ENCODE measurements at regions not wholly inside any gene's neighbourhood (a gene's known extent, or its start where the extent isn't known, plus 50 kb on each side); places are given as distances from the start of the nearest gene placed in this dataset.

GRCh38 chr5:166509085-166509484 lies 1782.4 kb upstream of the WWC1 start:
- no peak for DNase-seq

GRCh38 chr5:166517976-166518375 lies 1773.5 kb upstream of the WWC1 start:
- no peak for DNase-seq

GRCh38 chr5:166523206-166523605 lies 1768.2 kb upstream of the WWC1 start:
- DNase-seq = no peak

DNA sequence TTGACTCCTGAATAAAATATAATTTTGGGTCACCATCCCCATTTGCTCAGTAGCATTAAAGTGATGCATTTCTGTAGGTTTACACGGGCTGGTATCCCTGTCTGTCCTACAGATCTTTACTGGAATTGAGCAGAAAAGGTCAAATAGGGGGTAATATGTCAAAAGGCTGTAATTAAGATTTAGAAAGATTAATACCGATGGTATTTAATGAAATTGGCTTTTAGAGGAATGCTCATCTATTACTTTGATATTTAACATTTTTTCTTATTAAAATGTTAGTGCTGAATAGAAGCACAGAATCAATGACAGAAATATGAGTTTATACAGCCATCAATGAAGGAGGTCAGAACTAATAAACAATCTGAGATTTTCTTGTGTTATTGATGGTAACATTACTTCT lies 1762.2 kb upstream of the WWC1 start:
- DNase-seq = no peak

DNA sequence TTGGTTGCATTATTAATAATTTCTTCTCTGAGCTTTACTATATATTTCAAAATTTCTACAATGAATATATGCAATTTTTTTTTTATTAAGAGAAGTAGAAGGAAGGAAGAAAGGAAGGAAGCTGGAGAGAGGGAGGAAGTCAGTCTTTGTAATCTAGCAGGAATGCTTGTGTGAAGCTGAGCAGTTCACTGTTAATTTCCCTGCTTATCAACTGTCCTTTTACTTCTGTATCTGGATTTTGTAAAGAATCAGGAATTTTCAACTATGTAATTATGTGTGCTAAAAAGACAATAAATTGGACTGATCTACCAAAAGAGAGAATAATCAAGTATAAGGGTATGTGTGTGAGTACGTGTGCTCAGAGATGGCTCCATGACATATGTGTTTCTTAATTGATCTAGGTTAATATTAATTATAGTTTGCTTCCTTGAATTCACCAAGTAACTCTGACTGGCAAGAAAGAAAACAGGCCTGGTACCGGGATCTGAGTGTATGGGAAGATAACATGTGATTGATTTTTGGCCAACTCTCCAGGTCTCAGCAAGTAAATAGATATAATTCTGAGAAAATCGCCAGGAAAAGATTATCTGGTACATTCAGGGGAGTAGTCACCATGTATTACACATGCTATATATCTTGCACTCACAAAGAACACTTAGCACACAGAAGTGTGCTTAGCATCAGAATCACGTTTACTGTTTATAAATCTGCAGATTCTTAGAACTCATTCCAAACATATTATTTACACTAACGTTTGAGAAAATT lies 1758.8 kb upstream of the WWC1 start:
- DNase-seq = no peak

DNA sequence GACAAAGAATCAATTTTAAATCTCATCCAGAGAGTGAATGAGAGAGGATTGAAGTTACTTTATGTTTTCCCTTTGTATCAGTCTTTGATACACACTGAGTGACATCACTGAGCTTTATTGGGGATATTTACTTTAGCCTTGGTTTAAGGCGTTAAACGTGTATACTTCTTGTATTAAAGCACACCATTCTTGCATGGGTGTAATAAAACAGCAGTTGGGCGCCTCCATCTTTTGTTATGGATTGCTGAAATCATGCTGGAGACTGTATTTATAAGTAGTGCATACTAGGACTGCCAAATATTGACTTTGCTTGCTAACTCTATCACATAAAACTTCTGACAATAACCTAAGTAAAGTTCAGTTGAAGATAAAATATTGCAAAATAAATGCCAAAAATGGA lies 1755.8 kb upstream of the WWC1 start:
- no peak for DNase-seq

GRCh38 chr5:166540156-166540555 lies 1751.3 kb upstream of the WWC1 start:
- DNase-seq = no peak

DNA sequence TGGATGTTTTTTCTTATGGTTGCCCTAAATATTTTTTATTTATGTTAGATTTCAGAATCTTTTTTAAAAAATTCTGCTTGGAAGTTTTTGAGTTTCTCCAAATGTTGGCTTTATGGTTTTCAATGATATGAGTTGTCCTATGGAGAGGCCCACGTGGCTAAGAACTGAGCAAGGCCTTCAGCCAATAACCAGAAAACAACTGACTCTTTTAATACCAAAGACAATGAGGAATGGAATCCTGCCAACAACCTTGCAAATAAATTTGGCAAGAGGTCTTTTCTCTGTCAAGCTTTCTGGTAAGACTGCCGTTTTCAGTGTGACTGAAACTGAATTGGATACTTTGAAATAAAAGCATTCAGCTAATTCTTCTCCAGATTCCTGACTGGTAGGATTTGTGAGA lies 1740.1 kb upstream of the WWC1 start:
- no peak for DNase-seq

- DNase-seq = no peak
Measured at GRCh38 chr5:166553778-166554177, 1737.7 kb upstream of the WWC1 start.

DNA sequence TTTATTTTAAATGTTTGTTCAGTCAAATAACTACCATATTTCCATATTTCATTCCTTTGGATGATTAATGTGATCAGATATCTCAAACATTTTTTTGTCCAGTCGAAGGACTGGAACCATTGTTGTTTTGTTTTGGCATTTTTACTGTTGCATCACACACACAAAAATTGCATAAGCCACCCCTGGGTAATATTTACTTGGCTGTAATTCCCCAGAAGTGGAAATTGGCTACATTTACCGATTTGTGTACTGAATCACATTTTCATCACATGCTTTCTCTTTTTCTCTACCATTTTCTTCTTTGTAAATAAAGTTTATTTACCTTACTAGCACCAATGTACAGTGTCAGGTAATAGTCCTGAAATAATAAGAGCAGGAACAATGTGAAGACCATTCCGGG lies 1729.7 kb upstream of the WWC1 start:
- DNase-seq = no peak

DNA sequence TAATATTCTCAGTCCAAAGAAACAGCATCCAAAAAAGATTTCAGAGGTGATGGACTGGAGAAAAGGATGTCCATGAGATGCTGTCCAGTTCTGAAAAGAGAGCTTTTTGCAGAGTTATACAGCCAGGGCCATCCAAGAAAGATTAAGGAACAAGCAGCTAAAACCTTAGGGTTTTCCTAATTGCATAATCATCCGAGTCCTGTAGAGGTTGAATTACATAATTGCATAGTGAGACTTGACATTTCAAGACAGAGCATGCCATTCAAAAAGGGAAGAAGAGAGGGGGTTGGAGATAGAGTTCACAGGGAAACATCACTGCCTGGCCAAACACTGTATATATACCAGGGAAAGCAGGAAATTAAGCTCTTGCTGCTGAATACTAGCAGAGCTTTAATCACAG lies 1729.2 kb upstream of the WWC1 start:
- DNase-seq = no peak

- no peak for DNase-seq
Measured at GRCh38 chr5:166566725-166567124, 1724.7 kb upstream of the WWC1 start.

- DNase-seq = no peak
Measured at GRCh38 chr5:166570865-166571264, 1720.6 kb upstream of the WWC1 start.

DNA sequence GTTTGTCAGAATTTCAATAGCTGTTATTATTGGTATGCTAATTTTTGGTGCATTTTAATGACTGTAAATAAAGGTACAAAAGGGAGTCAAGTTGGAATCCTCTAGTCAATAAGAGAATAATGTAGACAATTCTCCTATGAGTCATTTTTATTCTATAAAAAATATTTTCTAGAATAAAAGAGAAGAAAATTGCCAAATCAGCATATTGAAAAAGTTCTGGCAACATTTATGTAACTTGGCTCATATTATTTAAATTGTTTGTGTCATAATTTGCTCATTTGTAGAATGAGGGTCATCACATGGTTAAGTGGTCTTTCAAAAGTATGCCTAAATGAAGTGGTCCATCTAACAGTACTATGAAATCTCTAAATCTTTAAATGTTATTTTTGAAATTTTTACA lies 1719.8 kb upstream of the WWC1 start:
- DNase-seq = no peak

DNA sequence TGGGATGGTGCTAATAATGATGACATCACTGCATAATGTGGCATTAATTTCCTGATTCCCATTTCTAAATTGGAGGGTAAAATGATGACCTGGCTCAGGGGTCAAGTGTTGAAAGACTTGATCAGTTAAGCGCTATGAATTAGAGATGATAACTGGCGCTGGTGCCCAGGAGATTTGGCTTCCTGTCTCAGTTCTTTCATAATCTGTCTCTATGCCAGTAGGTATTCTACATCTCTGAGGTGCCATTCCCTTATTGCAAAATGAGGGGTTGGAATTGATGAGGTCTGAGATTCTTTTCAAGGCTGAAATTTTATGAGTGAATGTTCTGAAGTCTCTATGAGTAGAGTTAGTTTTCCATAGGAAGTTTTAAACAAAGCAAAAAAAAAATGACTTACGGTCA lies 1715.1 kb upstream of the WWC1 start:
- DNase-seq = no peak

GRCh38 chr5:166581826-166582225 lies 1709.6 kb upstream of the WWC1 start:
- DNase-seq = no peak

DNA sequence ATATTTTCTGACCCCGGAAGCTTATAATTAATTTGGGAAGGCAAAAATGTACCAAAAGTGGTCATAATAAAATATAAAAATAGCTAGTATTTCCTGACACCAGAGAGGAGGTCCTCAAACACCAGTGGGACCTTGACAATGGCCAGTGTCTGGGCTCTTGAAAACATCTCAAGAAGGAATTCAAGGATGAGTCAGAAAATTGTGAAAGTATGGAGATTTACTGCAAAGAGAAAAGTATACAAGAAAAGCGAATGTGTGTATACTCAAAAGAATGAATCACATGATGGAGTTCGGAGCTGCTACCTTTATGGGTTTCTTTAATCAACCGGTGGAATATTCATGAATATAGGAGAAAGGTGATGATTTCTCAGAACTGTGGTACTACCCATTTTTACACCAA lies 1709.0 kb upstream of the WWC1 start:
- no peak for DNase-seq

GRCh38 chr5:166594567-166594966 lies 1696.9 kb upstream of the WWC1 start:
- no peak for DNase-seq

DNA sequence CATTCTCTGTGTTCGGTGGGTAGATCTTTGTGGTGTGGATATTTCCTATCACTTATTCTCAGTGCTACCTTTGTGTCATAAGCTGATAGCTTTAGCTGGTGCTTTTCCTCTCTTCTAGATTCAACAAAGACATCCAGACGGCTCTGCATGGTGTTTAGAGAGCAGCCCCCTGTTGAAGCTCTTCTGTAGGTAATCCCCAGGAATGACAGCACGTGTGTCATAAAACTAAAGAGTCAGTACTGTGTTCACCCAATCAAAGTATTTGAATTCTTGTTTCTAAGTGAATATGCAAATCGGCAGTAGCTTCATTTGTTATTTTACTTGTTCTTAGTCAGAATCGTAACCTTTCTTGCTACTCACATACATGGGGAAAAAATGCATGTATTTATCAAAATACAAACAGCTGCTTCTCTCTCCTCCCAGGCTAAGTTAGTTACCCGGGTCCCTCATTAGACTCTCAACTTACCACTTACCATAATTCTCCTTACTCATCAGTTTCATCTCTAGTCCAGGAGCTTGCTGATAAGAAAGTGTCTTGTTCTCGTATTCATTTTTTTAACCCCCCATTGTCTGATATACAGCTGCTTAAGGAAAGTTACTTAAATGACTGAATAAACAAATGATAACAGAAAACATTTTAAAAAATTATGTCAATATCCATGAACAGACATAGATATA lies 1696.0 kb upstream of the WWC1 start:
- DNase-seq = no peak

DNA sequence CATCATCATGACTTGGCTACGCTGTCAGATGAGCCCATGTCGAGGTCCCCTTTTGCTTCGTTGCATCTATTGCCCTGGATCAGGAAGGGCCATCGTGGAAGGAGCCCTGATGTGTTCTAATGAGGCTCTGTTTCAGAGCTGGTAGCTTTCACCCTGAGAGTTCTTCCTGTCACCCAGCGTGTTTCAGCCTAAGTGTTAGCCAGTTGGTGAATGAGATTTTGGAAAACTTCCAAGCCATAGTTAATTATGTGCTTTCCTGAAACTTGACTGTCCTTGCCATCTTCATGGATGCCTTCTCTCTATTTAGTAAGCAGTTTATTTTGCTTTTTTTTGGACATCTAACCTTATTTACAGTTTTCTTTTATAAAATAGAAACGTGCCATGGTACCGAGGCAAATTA lies 1695.4 kb upstream of the WWC1 start:
- DNase-seq = no peak

DNA sequence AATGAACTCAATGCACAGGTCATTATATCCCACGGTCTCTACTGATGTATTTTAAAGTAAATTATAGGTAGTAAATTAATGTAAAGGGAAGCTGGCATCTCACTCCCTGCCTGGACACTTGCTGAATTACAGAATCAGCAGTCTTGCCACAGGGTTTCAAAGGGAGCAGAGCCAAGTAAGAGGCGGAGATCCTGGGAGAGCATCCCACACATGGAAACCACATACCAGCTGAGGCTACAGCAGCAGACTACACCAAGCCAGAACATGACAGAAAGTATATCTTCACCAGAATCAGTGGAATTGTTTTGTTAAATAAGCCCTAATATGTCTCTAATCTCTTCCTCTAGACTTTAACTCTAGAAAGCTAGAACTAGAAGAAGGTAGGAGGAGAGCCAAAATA lies 1689.2 kb upstream of the WWC1 start:
- DNase-seq = no peak

DNA sequence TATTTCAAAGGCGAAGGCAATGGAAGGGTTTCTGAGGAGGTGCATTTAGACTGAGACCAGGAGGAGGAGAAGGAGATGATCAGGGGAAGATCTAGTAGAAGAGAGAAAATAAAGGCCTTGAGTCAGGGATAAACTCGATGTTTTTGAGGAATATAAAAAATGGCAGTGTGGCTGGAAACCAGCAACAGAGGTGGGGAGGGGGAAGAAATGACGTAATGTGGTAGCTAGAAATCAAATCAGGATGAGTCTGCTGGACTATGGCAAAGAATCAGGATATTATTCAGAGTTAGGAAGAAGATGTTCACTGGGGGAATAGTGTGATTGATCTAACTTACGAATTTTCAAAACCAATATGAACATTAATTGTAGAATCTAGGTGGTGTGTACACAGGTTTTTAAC lies 1673.9 kb upstream of the WWC1 start:
- no peak for DNase-seq

- DNase-seq = no peak
Measured at GRCh38 chr5:166618526-166618925, 1672.9 kb upstream of the WWC1 start.

GRCh38 chr5:166624573-166624972 lies 1666.9 kb upstream of the WWC1 start:
- no peak for DNase-seq

Data from NCI-H2029 treated with DMSO at 0.1 percent for 48 hours (cell line).